Karpas-422 (cell line): ENCODE measurements at regions not wholly inside any gene's neighbourhood (a gene's known extent, or its start where the extent isn't known, plus 50 kb on each side); places are given as distances from the start of the nearest gene placed in this dataset.

Experiments
- DNase-seq: peaks from one replicate; pipeline ENCODE4 v3.0.0-alpha.2; 2015
- H2AFZ ChIP-seq: fragments of 200-600 bp; sonication (generic); 2 replicates; pipeline ENCODE4 v1.6.1; 2014; ENCODE audit warnings: antibody characterized with exemption, low read length, mixed read lengths
- H3K27ac ChIP-seq: fragments of 200-600 bp; sonication (generic); 2 replicates; pipeline ENCODE4 v1.5.1; 2014; ENCODE audit warnings: mild to moderate bottlenecking, low read length, moderate library complexity
- H3K27me3 ChIP-seq: fragments of 200-600 bp; sonication (generic); 2 replicates; pipeline ENCODE4 v1.6.1; 2014; ENCODE audit warnings: low read length, mixed read lengths
- H3K36me3 ChIP-seq: fragments of 200-600 bp; sonication (generic); 2 replicates; pipeline ENCODE4 v1.6.1; 2014; ENCODE audit warnings: low read length, mixed read lengths; ENCODE audit not compliant: insufficient read depth
- H3K4me1 ChIP-seq: fragments of 200-600 bp; sonication (generic); 2 replicates; pipeline ENCODE4 v1.6.1; 2014; ENCODE audit warnings: mild to moderate bottlenecking, low read length, mixed read lengths
- H3K4me2 ChIP-seq: fragments of 200-600 bp; sonication (generic); 2 replicates; pipeline ENCODE4 v1.6.1; 2014; ENCODE audit warnings: low read length, low read depth, mild to moderate bottlenecking; ENCODE audit not compliant: poor library complexity, severe bottlenecking
- H3K4me3 ChIP-seq: fragments of 200-600 bp; sonication (generic); 2 replicates; pipeline ENCODE4 v1.5.1; 2014; ENCODE audit warnings: mild to moderate bottlenecking, antibody characterized with exemption, low read length, mixed read lengths
- H3K79me2 ChIP-seq: fragments of 200-600 bp; sonication (generic); 2 replicates; pipeline ENCODE4 v1.6.1; 2014; ENCODE audit warnings: mild to moderate bottlenecking, low read length, mixed read lengths
- H3K9ac ChIP-seq: fragments of 200-600 bp; sonication (generic); 2 replicates; pipeline ENCODE4 v1.6.0; 2014; ENCODE audit warnings: low read length
- H3K9me2 ChIP-seq: fragments of 200-600 bp; sonication (generic), shearing (Covaris generic); replicated peaks from 2 replicates; pipeline ENCODE4 v1.6.0; 2014; ENCODE audit warnings: mild to moderate bottlenecking, low read length, moderate library complexity; ENCODE audit not compliant: insufficient read depth
- H3K9me3 ChIP-seq: fragments of 300-700, 200-600 bp; sonication (generic); 2 replicates; pipeline ENCODE4 v1.6.1; 2014; ENCODE audit warnings: low read length, mixed read lengths
- H4K20me1 ChIP-seq: fragments of 200-600 bp; sonication (generic); 2 replicates; pipeline ENCODE4 v1.6.1; 2014; ENCODE audit warnings: mild to moderate bottlenecking, antibody characterized with exemption, low read length, low read depth; ENCODE audit not compliant: insufficient read depth

DNA sequence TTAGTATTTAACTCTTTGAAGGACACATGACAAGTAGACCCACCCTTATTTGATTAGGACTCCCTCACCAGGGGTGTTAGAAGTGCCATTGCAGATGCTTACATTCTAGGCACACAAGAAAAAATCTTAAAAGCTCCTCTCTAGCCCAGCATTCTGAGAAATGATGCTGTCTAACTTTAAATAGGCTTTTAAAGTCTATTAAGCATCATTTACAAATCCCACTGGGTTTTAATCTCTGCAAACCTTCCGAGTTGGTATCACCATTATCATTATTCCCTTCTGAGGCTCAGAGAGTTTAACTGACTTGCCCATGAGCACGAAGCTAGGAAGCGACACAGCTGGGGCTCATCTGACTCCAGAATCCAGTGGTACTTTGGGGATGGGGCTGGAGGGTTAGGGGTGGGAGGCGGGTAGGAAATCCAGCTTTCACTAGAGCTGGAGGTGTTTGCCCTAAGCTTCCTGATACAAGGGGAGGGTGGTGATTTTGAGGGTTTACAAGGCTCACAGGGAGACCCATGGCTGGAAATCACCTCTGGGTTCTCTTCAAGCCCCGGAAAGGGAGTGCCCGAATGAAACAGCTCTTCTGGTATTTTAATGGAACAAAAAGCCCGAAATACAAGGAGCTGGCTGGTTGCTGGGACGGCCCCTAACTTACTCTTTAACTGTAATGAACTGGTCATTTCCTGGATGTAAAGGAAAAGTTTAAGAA is 109.2 kb upstream of the FUT8 start:
- peak overlapping the region; percentile 51 for H3K4me3 ChIP-seq
- H3K4me1 ChIP-seq = peaks cover 42% of the 10 kb centered on the region
- no peak overlapping the region for H3K27ac ChIP-seq
- no peaks in the 10 kb centered on the region for H3K9me3 ChIP-seq
- DNase-seq = peak; percentile 90
- no peaks in the 10 kb centered on the region for H3K27me3 ChIP-seq
- H2AFZ ChIP-seq = no peak overlapping the region
- H4K20me1 ChIP-seq = peaks cover 10% of the 10 kb centered on the region; the same call in 1 of the 2 replicates
- H3K9ac ChIP-seq = no peak overlapping the region
- no peaks in the 10 kb centered on the region for H3K9me2 ChIP-seq
- peak overlapping the region; percentile 69 for H3K4me2 ChIP-seq
- no peaks in the 10 kb centered on the region for H3K36me3 ChIP-seq
- no peaks in the 10 kb centered on the region for H3K79me2 ChIP-seq

DNA sequence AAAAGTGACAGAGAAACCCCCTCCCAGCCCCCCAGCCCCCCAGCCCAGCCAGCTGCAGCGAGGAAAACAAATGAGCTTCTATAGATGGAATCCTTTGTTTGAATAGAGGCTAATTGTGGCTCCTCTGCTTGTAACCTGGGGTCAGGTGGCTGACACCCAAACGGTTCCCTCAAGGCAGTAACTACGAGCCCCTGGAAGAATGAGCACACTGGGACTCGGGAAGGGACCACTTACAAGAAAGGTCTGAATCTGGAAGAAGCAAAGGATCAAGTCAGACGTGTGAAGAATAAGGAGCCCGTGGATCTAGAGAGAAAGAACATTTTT is 108.7 kb upstream of the FUT8 start:
- DNase-seq = peak; percentile 70
- peak overlapping the region; percentile 69 for H3K4me2 ChIP-seq
- no peak overlapping the region for H3K27ac ChIP-seq
- no peaks in the 10 kb centered on the region for H3K79me2 ChIP-seq
- H3K9me3 ChIP-seq = no peaks in the 10 kb centered on the region
- no peaks in the 10 kb centered on the region for H3K9me2 ChIP-seq
- peaks cover 10% of the 10 kb centered on the region; the same call in 1 of the 2 replicates for H4K20me1 ChIP-seq
- no peaks in the 10 kb centered on the region for H3K36me3 ChIP-seq
- peaks cover 42% of the 10 kb centered on the region for H3K4me1 ChIP-seq
- no peaks in the 10 kb centered on the region for H3K27me3 ChIP-seq
- peak overlapping the region; percentile 51 for H3K4me3 ChIP-seq
- no peak overlapping the region for H3K9ac ChIP-seq
- no peak overlapping the region for H2AFZ ChIP-seq

DNA sequence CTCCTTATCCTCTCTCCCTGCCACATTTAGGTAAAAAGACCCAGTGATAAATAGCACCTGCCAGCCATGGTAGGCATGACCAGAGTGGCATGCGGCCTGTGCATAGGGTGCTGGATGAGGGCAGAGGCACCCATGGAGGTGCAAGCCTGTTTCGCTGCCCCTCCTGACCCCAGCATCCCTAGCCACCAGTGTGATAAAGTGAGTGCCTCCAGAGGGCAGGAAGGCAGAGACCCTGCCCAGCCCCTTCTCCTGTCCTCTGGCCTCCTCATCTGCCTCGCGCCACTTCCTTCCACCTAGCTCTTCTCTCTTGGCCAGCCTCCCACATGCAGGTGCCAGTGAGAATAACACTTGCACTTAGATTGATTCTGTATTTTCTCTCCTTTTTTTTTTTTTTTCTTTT is 108.3 kb upstream of the FUT8 start:
- no peak overlapping the region for H3K27ac ChIP-seq
- no peaks in the 10 kb centered on the region for H3K36me3 ChIP-seq
- H4K20me1 ChIP-seq = peaks cover 10% of the 10 kb centered on the region; the same call in 1 of the 2 replicates
- H3K9ac ChIP-seq = no peak overlapping the region
- H2AFZ ChIP-seq = no peak overlapping the region
- H3K9me2 ChIP-seq = no peaks in the 10 kb centered on the region
- no peak for DNase-seq
- H3K4me2 ChIP-seq = peak overlapping the region; percentile 69
- H3K79me2 ChIP-seq = no peaks in the 10 kb centered on the region
- no peaks in the 10 kb centered on the region for H3K9me3 ChIP-seq
- H3K4me1 ChIP-seq = peaks cover 42% of the 10 kb centered on the region
- peak overlapping the region; percentile 51 for H3K4me3 ChIP-seq
- no peaks in the 10 kb centered on the region for H3K27me3 ChIP-seq

DNA sequence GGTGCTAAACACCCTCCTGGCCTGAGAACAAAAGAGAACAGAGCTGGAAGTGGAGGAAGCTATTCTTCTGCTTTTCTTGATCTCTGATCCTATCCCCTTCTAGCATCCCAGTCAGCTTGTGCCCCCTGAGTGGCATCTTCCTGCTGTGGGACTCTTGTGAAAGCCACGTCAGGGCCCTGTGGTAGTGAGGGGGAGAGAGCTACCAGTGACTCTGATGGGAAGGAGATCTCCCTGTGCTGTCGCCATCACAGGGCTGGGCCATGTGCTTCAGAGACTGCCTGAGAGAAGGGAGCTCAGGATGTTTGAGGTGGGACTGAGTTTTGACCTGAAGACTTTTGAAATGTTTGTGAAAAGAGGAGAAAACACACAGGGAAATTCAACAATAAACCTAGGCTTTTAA is 107.6 kb upstream of the FUT8 start:
- Histone ChIP-seq H3K27ac (no peak overlapping the region), H3K4me3 (no peak overlapping the region), H3K9ac (no peak overlapping the region), H3K36me3 (no peaks in the 10 kb centered on the region), H3K4me2 (no peak overlapping the region), H3K9me2 (no peaks in the 10 kb centered on the region), H3K9me3 (no peaks in the 10 kb centered on the region), H3K79me2 (no peaks in the 10 kb centered on the region), H3K4me1 (peaks cover 42% of the 10 kb centered on the region), H2AFZ (no peak overlapping the region), H4K20me1 (peaks cover 10% of the 10 kb centered on the region; the same call in 1 of the 2 replicates), H3K27me3 (no peaks in the 10 kb centered on the region)
- no peak for DNase-seq

DNA sequence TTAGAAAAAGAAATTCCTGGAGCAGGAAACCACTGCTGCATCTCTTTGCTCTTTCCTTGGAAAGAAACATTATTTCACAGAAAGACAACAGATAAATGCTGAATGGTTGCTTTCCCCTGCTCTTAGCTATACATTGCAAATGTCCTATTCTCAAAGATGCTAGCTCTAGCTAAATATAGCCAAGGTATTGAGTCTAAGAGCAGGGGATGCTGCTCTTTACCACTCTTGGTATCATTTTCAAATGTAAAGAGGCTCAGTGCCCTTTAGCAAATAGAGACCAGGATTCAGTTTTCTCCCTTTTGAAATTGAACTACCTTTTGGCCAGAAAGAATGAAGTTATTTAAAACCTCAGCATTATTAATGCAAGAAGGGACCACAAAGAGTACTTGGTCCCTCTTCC is 104.0 kb upstream of the FUT8 start:
- Histone ChIP-seq H3K27me3 (no peaks in the 10 kb centered on the region), H2AFZ (no peak overlapping the region), H3K4me2 (no peak overlapping the region), H3K4me3 (no peak overlapping the region), H3K27ac (no peak overlapping the region), H4K20me1 (peaks cover under 1% of the 10 kb centered on the region; the same call in 1 of the 2 replicates), H3K79me2 (no peaks in the 10 kb centered on the region), H3K9me2 (no peaks in the 10 kb centered on the region), H3K4me1 (peaks cover 27% of the 10 kb centered on the region), H3K36me3 (no peaks in the 10 kb centered on the region), H3K9me3 (no peaks in the 10 kb centered on the region), H3K9ac (no peak overlapping the region)
- no peak for DNase-seq

DNA sequence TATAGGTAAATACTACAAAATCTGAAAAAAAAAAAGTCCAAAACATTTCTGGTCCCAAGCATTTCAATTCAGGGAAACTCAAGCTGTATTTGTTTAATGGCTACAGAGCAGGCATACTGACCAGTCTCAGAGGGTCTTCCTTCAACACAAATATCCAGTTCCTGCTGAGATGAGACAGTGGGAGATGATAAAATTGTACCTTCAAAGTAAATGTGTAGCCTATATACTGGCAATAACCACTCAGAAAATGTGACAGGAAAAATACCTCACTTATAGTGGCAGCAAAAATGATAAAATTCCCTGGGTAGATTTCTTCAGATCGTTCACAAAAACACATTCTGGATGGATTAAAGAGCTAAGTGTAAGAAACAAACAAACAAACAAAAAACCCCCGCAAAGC is 102.0 kb upstream of the FUT8 start:
- Histone ChIP-seq H3K9me3 (no peaks in the 10 kb centered on the region), H3K4me3 (no peak overlapping the region), H3K27me3 (no peaks in the 10 kb centered on the region), H2AFZ (no peak overlapping the region), H3K9me2 (no peaks in the 10 kb centered on the region), H3K4me2 (no peak overlapping the region), H3K36me3 (no peaks in the 10 kb centered on the region), H3K27ac (no peak overlapping the region), H3K79me2 (no peaks in the 10 kb centered on the region), H4K20me1 (no peaks in the 10 kb centered on the region), H3K9ac (no peak overlapping the region), H3K4me1 (peaks cover 6% of the 10 kb centered on the region; the same call in 1 of the 2 replicates)
- no peak for DNase-seq

DNA sequence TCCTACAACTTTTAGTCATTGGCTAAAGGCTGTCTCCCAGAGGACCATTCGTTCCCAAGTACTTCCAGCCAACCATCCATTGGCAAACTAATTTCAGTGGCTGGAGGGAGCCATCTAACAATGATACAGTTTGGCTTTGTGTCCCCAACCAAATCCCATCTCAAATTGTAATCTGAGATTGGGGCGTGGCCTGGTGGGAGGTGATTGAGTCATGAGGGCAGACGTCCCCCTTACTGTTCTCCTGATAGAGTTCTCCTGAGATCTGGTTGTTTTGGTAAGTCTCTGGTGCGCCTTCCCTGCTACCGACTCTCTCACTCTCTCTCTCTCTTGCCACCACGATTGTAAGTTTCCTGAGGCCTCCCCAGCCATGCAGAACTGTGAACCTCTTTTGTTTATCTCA is 99.7 kb upstream of the FUT8 start:
- no peaks in the 10 kb centered on the region for H4K20me1 ChIP-seq
- no peaks in the 10 kb centered on the region for H3K27me3 ChIP-seq
- no peaks in the 10 kb centered on the region for H3K9me2 ChIP-seq
- H3K36me3 ChIP-seq = no peaks in the 10 kb centered on the region
- no peak overlapping the region for H3K4me3 ChIP-seq
- H2AFZ ChIP-seq = no peak overlapping the region
- no peak overlapping the region for H3K27ac ChIP-seq
- DNase-seq = no peak
- peaks cover 9% of the 10 kb centered on the region for H3K4me1 ChIP-seq
- H3K9me3 ChIP-seq = no peaks in the 10 kb centered on the region
- no peak overlapping the region for H3K4me2 ChIP-seq
- H3K9ac ChIP-seq = no peak overlapping the region
- no peaks in the 10 kb centered on the region for H3K79me2 ChIP-seq

DNA sequence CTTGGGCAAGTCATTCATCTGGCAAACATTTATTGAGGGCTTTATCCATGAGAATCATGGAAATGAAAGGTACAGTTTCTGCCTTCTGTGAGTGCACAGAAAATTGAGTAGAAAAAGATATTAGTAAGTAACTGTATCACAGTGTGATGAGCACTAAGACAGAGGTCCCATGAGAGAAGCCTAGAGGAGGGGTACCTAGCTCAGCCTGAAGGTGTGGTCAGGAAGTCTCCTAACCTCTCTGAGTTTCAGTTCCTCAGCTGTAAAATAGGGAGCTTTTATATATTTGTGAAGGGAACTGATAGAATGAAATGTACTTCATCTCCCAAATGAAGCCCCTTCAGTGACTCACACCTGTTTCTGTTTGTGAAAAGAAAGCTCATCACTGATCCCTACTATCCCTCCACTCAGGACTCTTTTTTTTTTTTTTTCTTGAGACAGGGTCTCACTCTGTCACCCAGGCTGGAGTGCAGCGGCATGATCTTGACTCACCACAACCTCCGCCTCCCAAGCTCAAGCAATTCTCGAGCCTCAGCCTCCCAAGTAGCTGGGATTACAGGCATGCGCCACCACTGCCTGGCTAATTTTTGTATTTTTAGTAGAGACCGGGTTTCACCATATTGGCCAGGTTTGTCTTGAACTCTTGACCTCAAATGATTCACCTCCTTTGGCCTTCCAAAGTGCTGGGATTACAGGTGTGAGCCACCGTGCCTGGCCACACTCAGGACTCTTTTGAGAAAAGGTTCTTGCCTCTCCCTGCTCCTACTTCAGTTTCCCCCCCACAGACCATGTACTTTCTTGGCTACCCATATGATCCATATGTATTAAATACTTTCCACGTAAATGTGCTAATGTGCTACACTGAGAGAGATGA is 93.7 kb upstream of the FUT8 start:
- Histone ChIP-seq H3K27me3 (no peaks in the 10 kb centered on the region), H3K36me3 (no peaks in the 10 kb centered on the region), H3K9me2 (no peaks in the 10 kb centered on the region), H3K79me2 (no peaks in the 10 kb centered on the region), H3K9me3 (no peaks in the 10 kb centered on the region), H3K27ac (peak overlapping the region; percentile 75), H2AFZ (0 out of 2 replicates have a peak overlapping the region, but pooled peaks have one; percentile 4), H3K4me2 (peak overlapping the region; percentile 89), H3K4me1 (peaks cover 45% of the 10 kb centered on the region), H4K20me1 (no peaks in the 10 kb centered on the region), H3K9ac (peak overlapping the region; percentile 52), H3K4me3 (peak overlapping the region; percentile 56)
- peak; percentile 92 for DNase-seq
